Tongue (tissue), 1 donor: ENCODE measurements at regions not wholly inside any gene's neighbourhood (a gene's known extent, or its start where the extent isn't known, plus 50 kb on each side); places are given as distances from the start of the nearest gene placed in this dataset.
A peak's percentile ranks its signal among the peaks of the same experiment; 100 is the strongest.
"Not testable (repeated sequence)": the region's sequence is repeated elsewhere in the genome, so short reads cannot be mapped to it uniquely, and the experiment has no call there.

Experiments
- DNase-seq: peaks from one replicate; pipeline ENCODE4 v3.0.0-alpha.2; 2015

DNA sequence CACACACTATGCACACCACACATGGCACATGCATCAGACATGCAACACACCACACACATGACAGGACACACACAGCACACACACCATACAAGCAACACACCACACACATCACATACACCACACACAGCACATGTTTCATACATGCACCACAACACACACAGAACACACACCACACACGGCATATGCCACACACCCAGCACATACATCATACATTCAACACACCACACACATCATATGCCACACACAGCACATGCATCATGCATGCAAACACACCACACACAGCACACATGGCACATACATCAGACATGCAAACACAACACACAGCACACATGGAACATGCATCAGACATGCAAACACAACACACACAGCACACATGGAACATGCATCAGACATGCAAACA lies 80.7 kb upstream of the LRPAP1 start:
- no peak for DNase-seq

DNA sequence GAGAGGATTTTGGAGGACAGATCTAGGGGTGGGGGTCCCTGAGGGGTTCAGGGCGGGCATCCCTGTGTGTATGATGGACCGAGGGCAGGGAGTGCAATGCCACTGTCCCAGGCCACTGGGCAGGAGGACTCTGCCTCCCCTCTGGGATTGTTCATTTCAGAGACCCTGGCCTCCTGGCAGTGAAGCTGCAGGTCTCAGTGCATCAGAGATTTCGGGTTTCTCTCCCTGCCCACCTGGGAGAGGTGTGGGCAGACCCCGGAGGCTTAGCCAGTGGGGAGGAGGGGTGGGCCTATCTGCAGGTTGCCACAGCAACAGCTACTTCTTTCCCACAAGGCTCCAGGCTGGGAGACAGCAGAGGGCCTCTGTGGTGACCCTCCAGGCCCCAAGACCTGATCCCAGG lies 80.1 kb upstream of the LRPAP1 start:
- no peak for DNase-seq

DNA sequence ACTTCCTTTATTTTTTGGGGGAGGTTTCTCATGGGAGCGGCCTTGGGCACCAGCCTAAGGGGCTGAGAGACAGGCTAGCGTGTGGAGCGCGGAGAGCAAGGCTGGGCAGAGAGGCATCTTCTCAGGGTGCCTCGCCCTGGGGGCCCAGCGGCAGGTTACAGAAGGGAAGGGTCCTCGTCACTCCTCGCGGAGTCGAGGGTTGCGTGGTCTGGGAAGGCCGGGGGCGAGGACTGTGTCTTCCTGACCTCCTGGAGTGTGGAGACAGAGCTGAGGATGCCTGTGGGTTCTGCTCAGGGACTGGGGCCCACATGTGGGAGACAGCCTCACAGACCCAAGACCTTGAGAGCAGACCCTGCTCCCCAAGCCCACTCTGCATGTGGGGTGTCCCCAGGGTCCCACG lies 79.6 kb upstream of the LRPAP1 start:
- DNase-seq, result no peak

DNA sequence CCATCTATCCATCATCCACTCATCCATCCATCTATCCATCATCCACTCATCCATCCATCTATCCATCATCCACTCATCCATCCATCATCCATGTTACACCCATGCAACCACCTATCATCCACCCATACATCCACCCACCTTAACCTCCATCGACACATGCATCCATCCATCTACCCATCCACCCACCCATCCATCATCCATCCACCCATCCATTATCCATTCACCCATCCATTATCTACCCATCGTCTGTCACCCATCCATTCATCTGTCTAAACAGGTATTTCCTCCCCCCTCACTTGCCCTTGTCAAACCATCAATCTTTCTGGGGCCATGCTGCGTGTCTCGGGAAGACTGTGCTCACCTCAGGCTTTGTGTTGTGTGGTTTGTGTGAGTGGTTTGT lies 78.6 kb upstream of the LRPAP1 start:
- DNase-seq, result not testable (repeated sequence)

DNA sequence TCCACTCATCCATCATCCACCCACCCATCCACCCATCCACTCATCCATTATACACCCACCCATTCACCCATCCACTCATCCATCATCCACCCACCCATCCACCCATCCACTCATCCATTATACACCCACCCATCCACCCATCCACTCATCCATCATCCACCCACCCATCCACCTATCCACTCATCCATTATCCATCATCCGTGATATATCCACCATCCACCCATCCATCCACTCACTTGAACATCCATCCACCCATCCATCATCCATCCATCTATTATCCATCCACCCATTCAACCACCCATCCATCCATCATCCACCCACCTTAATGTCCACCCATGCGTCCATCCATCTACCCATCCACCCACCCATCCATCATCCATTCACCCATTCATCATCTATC lies 77.7 kb upstream of the LRPAP1 start:
- DNase-seq, result not testable (repeated sequence)

DNA sequence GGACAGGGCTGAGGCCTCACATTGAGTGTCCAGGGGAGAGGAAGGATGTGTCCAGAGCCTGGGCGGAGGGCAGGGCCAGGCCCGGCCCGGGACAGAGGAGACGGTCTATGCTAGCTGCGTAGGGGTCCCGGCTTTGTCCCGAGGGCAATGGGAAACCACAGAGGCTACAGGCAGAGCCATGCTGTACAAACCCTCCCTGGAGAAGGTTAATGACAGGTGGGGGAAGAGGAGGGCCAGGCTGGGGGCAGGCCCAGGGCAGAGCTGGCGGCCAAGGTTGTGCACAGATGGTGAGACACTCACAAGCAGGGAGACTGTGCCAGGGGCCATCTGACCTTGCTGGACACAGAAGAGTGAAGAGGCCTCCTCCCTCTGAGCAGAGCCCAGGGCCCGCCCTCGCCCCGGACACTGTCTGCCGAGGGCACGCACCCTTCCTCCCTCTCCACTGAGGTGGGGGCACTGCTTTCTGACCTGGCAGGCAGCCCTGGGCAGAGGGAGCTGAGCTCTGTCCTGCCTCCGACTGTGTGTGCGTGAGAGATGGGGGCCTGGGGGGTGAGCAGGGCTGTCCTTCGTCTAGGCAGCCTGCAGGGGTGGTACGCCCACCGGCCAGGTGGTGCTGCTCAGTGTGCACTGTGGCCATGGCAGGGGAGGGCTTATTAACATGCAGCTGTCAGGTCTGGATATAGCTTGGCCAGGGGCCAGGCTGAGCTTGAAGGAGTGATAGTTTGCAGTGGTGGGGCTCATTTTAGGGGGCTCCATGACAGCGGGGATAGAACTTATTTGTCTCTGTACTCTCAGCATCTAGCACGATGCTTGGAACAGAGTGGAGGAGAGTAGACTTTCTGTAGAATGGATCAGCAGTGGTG lies 75.7 kb upstream of the LRPAP1 start:
- DNase-seq, result peak; percentile 94

DNA sequence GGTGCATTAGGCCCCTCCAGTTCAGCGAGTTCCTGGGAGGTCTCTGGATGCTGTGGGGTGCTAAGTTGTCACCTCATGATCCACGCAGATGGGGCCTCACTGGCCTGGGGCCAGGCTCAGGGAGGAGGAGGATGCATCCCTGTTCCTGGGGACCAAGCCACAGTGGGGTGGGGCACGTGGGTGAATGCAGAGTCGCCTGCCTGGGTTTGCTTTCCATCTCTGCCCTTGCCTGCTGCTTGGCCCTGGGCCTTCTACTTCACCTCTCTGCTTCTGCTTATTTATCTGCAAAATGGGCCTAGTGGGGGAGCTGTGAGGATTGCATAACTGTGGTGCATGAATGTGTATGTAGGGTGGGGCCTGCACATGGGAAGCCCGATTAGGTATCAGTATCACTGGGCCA lies 74.6 kb upstream of the LRPAP1 start:
- not testable (repeated sequence) for DNase-seq

DNA sequence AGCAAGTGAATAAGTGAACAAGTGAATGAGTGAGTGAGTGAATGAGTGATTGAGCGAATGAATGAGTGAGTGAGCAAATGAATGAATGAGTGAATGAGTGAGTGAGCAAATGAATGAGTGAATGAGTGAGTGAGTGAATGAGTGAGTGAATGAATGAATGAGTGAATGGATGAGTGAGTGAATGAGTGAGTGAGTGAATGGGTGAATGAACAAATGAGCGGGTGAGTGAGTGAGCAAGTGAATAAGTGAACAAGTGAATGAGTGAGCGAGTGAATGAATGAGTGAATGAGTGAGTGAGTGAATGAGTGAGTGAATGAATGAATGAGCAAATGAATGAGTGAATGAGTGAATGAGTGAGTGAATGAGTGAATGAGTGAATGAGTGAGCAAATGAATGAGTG lies 74.0 kb upstream of the LRPAP1 start:
- DNase-seq, result not testable (repeated sequence)

DNA sequence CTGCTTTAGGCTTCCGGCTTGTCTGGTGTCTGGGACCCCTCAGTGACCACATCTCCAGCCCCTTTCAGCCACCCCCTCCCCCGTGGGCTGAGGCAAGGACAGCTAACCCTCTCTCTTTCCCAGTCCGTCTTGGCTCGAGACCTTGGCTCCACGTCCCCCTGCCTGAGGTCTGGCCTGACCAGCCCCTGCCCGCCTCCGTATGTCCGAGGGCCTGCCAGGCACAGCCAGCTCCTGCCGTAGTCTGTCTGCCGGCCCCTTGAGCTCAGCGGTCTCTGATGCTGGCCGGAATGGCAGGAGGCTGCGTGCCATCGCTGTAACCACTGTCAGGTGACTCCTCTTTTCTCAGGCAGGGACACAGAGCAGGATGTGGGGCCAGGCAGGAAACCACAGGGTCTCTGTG lies 73.3 kb upstream of the LRPAP1 start:
- no peak for DNase-seq

DNA sequence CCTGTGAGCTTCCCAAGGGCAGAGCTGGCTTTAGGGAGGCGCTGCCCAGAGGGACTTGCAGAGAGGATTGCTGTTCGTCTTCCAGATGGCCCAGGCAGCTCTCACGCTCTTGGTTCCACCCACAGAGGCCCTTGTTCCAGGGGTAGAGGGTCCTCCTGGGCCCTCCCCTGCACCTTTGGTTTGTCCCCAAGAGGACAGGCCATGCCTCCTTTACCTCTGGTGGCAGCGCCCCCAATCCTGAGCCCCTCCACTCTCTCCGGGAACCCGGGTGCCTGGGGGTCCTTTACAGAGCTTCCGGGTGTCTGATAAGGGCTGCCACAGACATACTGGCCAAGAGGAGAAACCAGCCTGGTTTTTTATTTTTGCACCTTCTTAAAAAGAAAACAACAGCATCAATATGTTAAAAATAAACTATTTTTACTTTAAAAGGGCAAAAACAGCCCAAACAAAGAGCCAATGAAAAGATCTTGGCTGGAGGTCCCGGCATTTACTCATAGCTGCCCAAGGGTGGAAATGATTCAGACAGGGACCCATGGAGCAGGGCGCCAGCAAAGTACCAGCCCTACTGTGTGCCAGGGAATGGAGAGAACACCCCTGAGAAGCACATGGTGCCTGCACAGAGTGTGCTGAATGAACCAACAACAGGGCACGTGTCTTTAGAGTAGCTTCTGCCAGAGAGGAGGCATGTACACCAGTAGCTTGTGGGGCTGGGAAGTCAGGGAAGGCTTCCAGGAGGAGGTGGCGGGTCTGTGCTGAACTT lies 70.8 kb upstream of the LRPAP1 start:
- not testable (repeated sequence) for DNase-seq

DNA sequence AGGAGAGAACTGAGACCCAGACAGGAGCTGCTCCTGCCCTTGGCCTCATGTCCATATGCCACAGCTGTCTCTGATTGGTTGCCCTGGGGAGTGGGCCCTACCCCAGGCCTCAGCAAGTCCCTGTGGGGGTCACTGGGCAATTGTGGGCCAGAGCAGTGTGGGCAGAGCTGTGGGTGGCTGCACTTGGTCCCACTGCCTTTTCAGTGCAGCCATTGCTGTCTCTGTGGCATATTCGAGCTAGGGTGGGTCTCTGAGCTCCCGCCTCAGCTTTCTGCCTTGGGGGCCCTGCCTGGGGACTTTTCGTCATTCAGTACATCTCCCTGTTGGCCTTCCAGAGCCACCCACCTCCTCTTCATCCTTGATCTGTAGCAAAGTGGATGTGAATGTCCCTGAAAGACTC lies 69.8 kb upstream of the LRPAP1 start:
- no peak for DNase-seq

DNA sequence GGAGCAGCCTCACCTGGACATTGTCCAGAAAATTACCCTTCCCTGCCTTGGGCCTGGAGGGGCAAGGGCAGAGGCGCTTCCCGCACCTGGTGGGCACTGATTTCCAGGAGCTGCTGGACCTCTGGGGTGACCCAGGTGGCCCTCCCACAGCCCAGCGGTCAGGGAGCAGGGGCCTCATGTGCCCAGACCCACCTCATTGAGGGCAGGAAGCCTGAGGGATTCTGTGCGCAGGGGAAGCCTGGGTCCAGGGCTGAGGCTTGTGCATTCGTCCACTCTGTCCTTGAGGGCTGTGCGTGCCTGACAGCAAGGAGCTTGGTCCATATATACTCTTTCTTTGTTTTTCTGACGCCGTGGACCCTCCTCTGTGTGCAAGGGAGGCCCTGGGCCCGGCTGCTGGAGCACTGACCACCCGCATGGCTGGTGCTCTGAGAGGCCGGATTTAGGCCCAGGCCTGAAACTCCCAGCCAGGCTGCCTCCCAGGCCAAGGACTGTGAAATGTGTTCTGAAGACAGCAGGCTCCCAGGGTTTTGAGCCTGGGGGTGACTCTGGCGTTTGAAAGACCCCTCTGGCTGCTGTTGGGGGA lies 69.0 kb upstream of the LRPAP1 start:
- not testable (repeated sequence) for DNase-seq

DNA sequence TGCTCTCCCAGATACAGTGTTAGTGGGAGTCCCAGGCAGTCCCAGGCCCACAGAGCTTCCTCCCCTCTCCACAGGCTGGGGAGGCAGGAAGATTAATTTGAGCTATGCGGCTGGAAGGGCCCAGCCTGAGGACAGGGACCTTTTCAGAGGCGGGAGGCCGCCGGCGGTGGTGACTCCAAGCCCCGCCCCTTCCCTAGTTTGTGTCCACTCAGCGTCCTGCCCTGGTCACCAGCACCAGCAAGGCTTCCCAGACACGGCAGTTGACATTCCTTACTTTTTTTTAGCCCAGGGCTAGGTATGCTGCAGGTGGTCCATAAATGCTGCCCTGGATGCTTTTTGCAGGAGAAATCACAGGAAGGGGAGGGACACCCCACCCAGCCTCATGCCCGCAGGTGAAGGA lies 67.7 kb upstream of the LRPAP1 start:
- no peak for DNase-seq

DNA sequence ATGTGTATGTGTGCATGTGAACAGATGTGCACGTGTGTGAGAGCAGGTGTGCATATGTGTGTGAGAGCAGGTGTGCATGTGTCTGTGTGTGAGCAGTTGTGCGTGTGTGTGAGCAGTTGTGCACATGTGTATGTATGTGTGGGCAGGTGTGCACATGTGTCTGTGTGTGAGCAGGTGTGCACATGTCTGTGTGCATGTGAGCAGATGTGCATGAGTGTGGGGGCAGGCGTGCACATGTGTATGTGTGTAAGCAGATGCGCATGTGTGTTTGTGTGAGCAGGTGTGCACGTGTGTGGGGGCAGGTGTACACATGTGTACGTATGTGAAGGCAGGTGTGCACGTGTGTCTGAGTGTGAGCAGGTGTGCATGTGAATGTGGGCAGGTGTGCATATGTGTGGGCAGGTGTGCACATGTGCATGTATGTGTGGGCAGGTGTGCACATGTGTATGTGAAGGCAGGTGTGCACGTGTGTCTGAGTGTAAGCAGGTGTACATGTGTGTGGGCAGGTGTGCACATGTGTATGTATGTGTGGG lies 66.5 kb upstream of the LRPAP1 start:
- no peak for DNase-seq

DNA sequence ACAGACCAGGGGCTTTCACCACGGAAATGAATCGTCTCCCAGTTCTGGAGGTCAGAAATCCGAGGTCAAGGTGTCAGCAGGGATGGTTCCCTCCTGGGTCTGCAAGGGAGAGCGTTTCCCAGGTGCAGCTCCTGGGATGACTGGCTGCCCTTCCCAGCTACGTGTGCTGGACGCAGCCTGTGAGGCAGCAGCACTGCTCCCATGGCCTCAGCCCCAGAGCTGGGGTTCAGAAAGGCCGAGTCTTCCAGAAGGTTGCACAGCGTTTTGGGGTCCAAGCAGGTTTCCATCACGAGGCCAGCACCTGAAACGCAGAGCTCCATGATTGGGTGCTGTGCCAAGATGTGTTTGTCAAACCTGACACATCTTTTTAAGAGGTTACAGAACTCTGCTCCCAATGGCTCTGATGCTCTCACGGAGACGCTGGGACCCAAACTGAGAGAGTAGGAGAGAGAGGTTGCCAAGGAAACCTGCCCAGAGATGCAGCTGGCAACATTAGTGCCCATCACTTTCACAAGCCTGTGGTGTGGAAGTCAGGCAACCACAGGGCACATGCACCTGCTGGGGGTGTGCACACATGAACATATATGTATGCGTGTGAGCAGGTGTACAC lies 65.8 kb upstream of the LRPAP1 start:
- DNase-seq, result not testable (repeated sequence)

DNA sequence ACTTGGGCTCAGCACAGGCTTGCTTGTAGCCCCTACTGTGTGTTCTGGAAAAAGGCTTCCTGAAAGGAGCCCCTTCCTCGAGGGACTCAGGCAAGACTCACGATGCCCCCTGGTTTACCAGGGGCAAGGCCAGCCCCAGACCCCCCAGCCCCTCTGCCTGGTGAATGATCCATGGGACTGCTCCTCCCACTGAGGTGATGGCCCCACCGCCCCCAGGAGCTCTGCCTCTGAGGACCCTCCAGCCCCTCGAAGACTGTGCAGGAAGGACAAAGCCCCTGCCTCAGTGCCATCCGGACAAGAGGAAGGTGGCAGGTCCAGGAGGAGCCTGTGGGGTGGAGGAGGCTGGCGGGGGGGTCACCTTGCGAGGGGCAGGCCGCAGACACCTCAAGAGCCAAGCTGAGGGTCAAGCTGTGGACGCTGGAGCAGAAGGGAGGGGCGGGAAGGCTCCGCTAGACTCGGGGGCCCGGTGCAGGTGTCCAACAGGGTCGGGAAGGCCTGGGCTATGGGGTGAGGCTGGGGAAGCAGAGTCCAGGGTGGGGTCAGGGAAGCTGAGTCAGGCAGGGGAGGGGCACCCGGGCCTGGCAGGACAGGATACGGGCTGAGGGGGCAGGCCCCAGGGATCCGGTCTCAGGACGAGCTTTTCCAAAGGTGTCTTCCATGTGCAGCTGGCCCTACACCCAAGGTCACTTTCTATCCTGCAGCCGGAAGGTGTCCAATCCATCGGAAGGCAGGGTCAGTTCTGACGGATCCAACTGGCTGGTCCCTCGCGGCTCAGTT lies 64.9 kb upstream of the LRPAP1 start:
- not testable (repeated sequence) for DNase-seq

DNA sequence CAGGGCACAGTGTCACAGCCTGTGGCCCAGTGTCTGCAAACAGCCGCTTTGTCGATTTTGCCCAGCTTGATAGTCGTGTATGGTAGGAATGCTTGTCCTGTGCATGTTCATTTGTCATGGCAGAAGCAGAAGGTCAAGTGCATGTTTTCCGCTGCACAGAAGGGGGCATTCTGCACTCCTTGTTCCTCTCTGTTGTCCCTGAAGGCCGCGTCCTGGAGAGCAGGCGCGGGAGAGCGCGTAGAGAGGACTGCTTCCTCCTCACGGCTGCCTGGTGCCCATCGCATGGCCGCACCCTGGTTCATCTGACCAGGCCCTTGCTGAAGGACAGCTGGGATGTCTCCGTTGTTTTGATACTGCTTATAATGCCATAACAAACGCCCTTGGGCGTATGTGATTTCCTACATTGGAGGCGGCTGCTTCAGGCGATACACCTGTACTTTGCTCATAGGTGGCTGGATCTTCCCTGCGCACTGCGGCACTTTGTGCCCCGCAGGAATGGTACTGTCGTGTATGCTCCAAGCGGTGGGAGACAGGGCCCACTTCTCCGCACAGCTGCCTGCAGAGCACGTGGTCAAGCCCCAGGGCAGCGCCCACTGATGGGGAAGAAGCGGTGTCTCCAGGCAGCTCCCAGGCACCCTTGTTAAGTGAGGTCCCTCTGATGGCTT lies 63.5 kb upstream of the LRPAP1 start:
- DNase-seq, result not testable (repeated sequence)

DNA sequence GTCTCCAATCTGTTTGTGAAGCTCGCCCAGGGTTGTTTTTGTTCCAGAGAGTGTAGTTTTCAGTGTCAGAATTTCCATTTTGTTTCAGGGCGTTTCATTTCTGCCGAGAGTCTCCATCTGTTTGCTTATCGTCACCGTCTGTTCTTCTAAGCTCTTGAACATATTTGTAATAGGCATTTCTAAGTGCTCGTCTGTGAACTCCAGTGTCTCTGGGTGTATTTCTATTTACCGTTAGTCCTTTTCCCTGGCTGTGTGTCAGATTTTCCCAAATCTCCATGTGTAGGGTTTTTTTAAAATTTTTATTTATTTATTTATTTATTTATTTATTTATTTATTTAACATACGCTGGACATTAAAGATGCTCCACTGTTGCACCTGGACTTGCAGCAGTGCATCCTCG lies 62.5 kb upstream of the LRPAP1 start:
- not testable (repeated sequence) for DNase-seq

DNA sequence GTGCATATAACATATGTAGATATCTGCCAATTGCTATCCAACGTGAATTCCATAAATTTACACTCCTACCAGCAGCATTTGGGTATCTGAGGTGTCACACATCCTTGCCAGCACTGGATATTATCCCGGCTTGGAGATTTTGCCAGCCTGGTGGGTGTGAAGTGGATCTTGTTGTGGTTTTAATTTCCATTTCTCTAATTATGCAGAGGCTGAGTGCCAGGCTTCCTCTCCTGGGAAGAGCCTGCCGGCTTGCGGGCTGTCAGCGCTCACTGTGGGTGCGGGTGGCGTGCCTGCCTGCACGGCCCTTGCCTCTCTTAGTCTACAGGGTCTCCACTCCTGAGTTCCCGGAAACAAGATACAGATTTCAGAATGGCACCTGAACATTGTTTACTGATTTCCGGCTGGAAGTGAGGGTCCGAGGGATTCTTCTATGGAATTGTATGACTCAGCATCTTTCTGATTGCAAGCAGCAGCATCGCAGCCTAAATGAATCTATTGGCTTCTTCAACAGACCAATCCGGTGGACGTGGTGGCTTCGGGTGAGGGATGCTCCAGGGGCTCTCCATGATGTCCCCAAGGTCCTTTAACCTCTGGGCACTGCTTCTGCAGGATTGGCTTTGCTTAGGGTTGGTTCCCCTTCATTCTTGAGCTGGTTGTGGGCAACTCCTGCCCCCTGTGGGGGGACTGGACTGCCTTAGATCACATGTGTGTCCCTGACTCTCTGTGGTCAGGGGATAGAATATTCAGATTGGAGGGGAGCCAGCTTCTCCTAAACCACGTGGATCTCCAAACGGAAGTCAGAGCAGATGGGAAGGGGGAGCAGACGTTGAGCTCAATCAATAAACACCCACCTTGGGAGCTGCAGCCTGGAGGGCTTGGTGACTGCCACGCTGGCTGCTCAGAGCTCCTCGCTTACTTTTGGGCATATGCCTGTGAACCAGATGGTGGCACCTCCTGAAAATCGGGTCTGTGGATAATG lies 58.0 kb upstream of the LRPAP1 start:
- DNase-seq, result not testable (repeated sequence)

DNA sequence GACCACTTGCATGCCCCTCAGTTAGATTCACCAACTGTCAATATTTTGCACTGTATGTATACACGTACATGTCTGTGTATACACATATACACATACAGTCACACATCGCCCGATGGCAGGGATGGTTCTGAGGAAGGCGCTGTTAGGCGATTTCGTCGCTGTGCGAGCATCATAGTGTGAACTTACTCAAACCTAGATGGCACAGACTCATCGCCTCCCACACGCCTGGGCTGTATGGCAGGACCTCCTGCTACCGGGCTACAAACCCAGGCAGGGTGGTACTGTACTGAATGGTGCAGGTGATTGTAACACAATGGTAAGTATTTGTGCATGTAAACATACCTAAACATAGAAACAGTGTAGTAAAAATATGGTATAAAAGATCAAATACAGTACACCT lies 57.2 kb upstream of the LRPAP1 start:
- not testable (repeated sequence) for DNase-seq
